GM12892 (cell line): ENCODE measurements at regions not wholly inside any gene's neighbourhood (a gene's known extent, or its start where the extent isn't known, plus 50 kb on each side); places are given as distances from the start of the nearest gene placed in this dataset.

ENCODE experiments used
- POLR2A ChIP-seq: IDR thresholded peaks from 2 replicates; pipeline ENCODE4 v1.6.1; 2011; ENCODE audit warnings: low read depth, low read length, control low read depth
- POLR2AphosphoS5 ChIP-seq: IDR thresholded peaks from 2 replicates; pipeline ENCODE4 v1.6.1; 2011; ENCODE audit warnings: low read depth, low read length, control low read depth
- TAF1 ChIP-seq: IDR thresholded peaks from 2 replicates; pipeline ENCODE4 v1.6.1; 2011; ENCODE audit warnings: low read depth, mild to moderate bottlenecking, control low read depth, low read length, borderline replicate concordance

GRCh38 chr14:87805315-87805723, 187.7 kb downstream of the GALC start:
- TF ChIP-seq POLR2A (no peak), POLR2AphosphoS5 (no peak), TAF1 (no peak)
